T1000 (cell line): ENCODE measurements at regions not wholly inside any gene's neighbourhood (a gene's known extent, or its start where the extent isn't known, plus 50 kb on each side); places are given as distances from the start of the nearest gene placed in this dataset.
A peak's percentile ranks its signal among the peaks of the same experiment; 100 is the strongest.
"Not testable (repeated sequence)": the region's sequence is repeated elsewhere in the genome, so short reads cannot be mapped to it uniquely, and the experiment has no call there.

Experiments used
- DNase-seq: peaks from one replicate; lab custom pipeline; 2025; ENCODE audit warnings: mixed read lengths; lab: John Stamatoyannopoulos, UW

GRCh38 chr6:84927551-84927950 is 163.2 kb upstream of the TBX18 start:
- DNase-seq: no peak

- DNase-seq: peak; percentile 3
Measured at GRCh38 chr6:84926189-84927155, 162.1 kb upstream of the TBX18 start.

GRCh38 chr6:84921891-84922290 is 157.5 kb upstream of the TBX18 start:
- no peak for DNase-seq

- no peak for DNase-seq
Measured at GRCh38 chr6:84920021-84920420, 155.6 kb upstream of the TBX18 start.

- no peak for DNase-seq
Measured at GRCh38 chr6:84916704-84917103, 152.3 kb upstream of the TBX18 start.

- DNase-seq: no peak
Measured at GRCh38 chr6:84912472-84913322, 148.3 kb upstream of the TBX18 start.

- no peak for DNase-seq
Measured at GRCh38 chr6:84910906-84911607, 146.7 kb upstream of the TBX18 start.

GRCh38 chr6:84908304-84908904 is 144.0 kb upstream of the TBX18 start:
- no peak for DNase-seq

GRCh38 chr6:84906514-84906913 is 142.1 kb upstream of the TBX18 start:
- no peak for DNase-seq

GRCh38 chr6:84905823-84906222 is 141.4 kb upstream of the TBX18 start:
- no peak for DNase-seq

GRCh38 chr6:84902354-84902928 is 138.0 kb upstream of the TBX18 start:
- DNase-seq: no peak

- DNase-seq: no peak
Measured at GRCh38 chr6:84897988-84898594, 133.7 kb upstream of the TBX18 start.

GRCh38 chr6:84897011-84897410 is 132.6 kb upstream of the TBX18 start:
- no peak for DNase-seq

- DNase-seq: no peak
Measured at GRCh38 chr6:84892671-84893070, 128.3 kb upstream of the TBX18 start.

- DNase-seq: peak; percentile 11
Measured at GRCh38 chr6:84882768-84883766, 118.7 kb upstream of the TBX18 start.

GRCh38 chr6:84879385-84879784 is 115.0 kb upstream of the TBX18 start:
- not testable (repeated sequence) for DNase-seq

- no peak for DNase-seq
Measured at GRCh38 chr6:84877515-84878210, 113.3 kb upstream of the TBX18 start.

- no peak for DNase-seq
Measured at GRCh38 chr6:84876723-84877514, 112.5 kb upstream of the TBX18 start.
